Urinary bladder (tissue), 3 donors: ENCODE measurements at regions not wholly inside any gene's neighbourhood (a gene's known extent, or its start where the extent isn't known, plus 50 kb on each side); places are given as distances from the start of the nearest gene placed in this dataset.

Experiments
- DNase-seq: peaks from one replicate; pipeline ENCODE4 v3.0.0-alpha.2; 2015; ENCODE audit errors: extremely low spot score
- H3K27ac ChIP-seq: one replicate; pipeline ENCODE4 v1.5.1; 2013; ENCODE audit warnings: low read depth, mild to moderate bottlenecking, moderate library complexity
- H3K36me3 ChIP-seq: one replicate; pipeline ENCODE4 v1.6.1; 2013; ENCODE audit warnings: mild to moderate bottlenecking, moderate library complexity; ENCODE audit not compliant: insufficient read depth
- H3K4me1 ChIP-seq: one replicate; pipeline ENCODE4 v1.6.1; 2013; ENCODE audit warnings: mild to moderate bottlenecking, moderate library complexity; ENCODE audit not compliant: insufficient read depth
- H3K4me3 ChIP-seq: one replicate; pipeline ENCODE4 v1.5.1; 2013; ENCODE audit warnings: low read depth, low read length
- WGBS: extraction: QIAGEN DNeasy Blood & Tissue Kit; methylation state at CpG from one replicate; pipeline ENCODE4 v1.1.7; 2013; 5-methylcytosine and 5-hydroxymethylcytosine counted together
- donor health status: healthy with polysubstance abuse.
- donor health status: healthy.

DNA sequence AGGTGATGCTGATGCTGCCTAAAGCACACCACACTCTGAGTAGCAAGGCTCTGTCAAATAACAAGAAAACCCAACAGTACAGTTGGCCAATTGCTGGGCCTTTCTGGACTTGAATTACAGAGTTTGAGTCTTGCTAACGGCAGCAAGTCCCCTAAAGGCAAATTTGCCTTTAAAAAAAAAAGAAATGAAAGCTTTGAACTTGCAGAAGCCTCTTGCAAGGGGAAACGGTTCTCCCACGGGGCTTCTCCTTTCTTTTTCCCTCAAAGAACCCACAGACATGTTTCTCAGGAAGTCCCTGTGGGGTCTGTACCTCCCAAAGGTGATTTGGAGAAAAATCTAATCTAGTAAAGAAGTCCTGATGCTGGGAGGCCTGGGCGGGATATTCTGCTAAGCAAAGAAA is 191.3 kb upstream of the MYL2 start:
- Histone ChIP-seq H3K4me3 (no peak overlapping the region), H3K36me3 (no peaks in the 10 kb centered on the region), H3K27ac (no peak overlapping the region), H3K4me1 (no peaks in the 10 kb centered on the region)
- DNase-seq: no peak
- 54% methylated on average over 4 of the region's 4 CpGs for WGBS

DNA sequence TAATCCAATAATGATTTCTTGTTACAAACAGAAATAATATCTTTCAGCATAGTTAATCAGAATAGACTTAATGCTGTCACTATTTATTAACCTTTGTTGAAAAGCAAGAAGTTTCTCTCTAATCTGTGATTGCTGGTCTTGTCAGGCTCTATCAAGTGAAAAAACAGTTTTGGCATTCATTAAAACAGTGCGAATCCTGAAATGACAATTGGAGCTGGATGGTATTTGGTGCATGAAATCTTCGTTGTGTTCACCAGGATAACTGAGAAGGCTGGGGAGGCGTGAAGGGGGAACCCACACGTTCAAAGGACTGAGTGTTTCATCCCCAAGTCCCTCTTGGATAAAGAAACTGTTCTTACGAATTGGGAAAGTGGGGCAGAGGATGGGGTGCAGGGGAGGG is 190.2 kb upstream of the MYL2 start:
- no peaks in the 10 kb centered on the region for H3K36me3 ChIP-seq
- H3K4me1 ChIP-seq: no peaks in the 10 kb centered on the region
- WGBS: 71% methylated on average over 5 of the region's 5 CpGs
- no peak for DNase-seq
- H3K27ac ChIP-seq: no peak overlapping the region
- H3K4me3 ChIP-seq: no peak overlapping the region

DNA sequence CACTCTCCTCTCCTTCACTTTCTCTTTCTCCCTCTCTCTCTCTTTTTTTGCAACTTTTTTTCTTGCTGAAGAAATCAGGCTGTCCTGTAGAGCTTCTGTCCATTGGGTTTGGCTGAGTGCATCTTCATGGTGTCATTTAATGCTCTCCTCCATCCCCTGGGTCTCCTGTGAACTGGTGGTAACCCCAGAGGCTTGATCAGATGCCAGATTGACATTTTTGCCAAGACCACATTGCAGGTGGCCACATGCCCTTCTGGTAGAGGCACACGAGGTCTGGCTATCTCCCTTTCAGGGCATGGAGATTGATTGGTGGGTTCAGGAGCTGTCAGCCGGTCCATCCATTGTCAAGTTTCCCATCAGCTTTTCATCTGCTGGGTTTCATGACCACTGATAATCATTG is 188.3 kb upstream of the MYL2 start:
- H3K27ac ChIP-seq: no peak overlapping the region
- no peaks in the 10 kb centered on the region for H3K4me1 ChIP-seq
- no peak for DNase-seq
- H3K36me3 ChIP-seq: no peaks in the 10 kb centered on the region
- WGBS: 80% methylated on average over 2 of the region's 2 CpGs
- H3K4me3 ChIP-seq: no peak overlapping the region

DNA sequence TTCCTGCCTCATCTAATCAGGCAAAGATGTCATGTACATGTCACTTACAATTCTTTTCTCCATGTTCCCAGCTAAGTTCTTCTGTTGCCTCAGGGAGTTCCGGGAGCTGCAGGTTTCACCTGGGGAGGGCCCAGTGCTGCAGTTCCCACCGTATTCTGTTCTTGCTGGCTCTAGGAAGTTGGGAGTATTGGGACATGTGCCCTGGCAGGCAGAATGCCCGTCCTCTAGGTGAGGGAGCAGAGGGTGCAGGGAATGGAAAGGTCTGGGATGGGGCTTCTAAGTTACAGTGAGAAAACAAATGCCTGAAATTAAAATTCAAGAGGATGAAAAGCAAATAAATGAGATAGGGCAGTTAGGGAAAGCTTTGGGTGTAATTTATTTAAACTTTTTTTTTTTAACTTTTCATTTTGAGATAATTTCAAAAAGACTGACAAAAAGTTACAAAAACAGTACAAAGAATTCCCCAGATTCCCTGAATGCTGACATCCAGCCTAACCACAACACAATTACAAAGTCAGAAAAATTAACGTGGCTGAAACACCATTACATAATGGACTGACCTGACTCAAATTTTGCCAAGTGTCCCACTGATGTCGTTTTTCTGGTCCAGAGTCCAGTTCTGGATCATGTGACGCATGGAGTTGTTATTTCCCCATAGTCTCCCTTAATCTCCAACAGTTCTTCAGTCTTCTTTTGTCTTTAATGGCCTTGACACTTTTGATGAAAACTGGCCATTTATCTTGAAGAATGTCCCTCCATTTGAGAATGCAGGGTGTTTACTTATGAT is 187.2 kb upstream of the MYL2 start:
- DNase-seq: no peak
- 80% methylated on average over 6 of the region's 6 CpGs for WGBS
- no peaks in the 10 kb centered on the region for H3K4me1 ChIP-seq

DNA sequence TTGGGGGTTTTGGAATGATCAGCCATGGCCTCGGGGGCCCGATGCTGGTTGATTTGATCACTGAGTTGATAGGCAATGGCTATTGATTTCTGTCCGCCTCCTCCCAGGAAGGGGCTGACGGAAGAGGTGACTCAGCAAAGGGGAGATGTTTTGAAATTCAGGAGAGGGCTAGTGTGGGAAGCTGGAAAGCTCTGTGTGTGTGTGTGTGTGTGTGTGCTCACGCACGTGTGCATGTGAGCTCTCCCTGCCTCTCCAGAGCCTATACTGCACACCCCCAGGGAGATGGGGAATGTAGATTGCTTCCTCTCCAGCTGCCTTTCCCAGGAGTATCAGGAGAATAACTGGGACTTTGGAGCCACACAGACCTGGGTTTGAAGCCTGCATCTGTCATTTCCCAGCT is 184.9 kb upstream of the MYL2 start:
- no peak overlapping the region for H3K4me3 ChIP-seq
- H3K4me1 ChIP-seq: no peaks in the 10 kb centered on the region
- H3K27ac ChIP-seq: no peak overlapping the region
- H3K36me3 ChIP-seq: no peaks in the 10 kb centered on the region
- 75% methylated on average over 6 of the region's 6 CpGs for WGBS
- no peak for DNase-seq

More for the DNA sequence above, 187.2 kb upstream of the MYL2 start:
- no peaks in the 10 kb centered on the region for H3K36me3 ChIP-seq
- H3K27ac ChIP-seq: no peak overlapping the region
- no peak overlapping the region for H3K4me3 ChIP-seq

DNA sequence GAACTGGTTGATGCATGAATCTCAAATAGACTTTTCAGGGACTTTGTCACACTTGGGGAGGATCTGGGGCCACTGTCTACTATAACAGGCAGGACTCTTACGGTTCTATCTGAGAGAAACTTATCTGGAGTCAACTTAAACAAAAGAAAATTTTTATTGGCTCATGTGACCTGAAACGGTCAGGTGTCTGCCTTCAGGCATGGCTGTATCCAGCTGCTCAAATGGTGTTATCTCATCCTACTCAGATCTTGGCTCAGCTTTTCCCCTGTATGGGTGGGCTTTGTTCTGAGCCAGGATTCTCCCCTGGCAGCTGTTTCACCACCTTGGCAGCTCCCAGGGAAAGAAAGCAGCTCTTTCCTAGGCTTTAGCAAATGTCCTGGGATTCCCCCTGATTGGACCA is 183.2 kb upstream of the MYL2 start:
- no peak for DNase-seq
- 31% methylated on average over 2 of the region's 2 CpGs for WGBS
- Histone ChIP-seq H3K4me1 (no peaks in the 10 kb centered on the region), H3K27ac (no peak overlapping the region), H3K36me3 (no peaks in the 10 kb centered on the region), H3K4me3 (no peak overlapping the region)

DNA sequence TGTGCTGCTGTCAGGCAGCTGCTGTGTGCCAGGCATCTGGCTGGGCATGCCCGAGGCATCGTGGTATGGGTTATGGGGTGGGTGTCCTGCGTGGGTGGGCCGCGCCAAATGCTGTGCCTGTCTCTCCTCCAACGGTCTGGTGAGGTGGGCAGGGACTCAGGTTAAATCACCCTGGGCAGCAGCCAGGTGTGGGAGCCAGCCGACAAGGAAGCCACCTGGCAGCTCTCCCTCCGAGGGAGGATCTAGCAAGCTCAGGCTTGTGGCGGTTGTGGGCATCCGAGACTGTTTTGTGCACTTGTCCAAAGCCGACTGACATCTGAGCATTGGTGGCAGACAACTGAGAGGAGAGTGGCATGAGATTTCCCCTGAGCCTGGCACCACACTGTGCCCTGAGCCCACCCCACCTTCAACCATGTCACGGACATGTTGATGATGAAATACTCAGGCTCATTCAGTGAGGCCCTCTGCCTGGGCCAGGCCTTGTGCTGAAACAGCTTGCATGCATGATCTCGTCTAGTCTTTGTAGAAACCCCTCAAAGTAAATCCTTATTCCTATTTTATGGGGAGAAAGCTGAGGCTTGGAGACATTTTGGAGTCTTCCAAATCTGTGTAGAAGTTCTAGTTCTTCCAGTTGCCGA is 181.8 kb upstream of the MYL2 start:
- DNase-seq: no peak
- H3K27ac ChIP-seq: no peak overlapping the region
- no peaks in the 10 kb centered on the region for H3K36me3 ChIP-seq
- WGBS: 72% methylated on average over 14 of the region's 14 CpGs
- H3K4me3 ChIP-seq: no peak overlapping the region
- H3K4me1 ChIP-seq: no peaks in the 10 kb centered on the region

DNA sequence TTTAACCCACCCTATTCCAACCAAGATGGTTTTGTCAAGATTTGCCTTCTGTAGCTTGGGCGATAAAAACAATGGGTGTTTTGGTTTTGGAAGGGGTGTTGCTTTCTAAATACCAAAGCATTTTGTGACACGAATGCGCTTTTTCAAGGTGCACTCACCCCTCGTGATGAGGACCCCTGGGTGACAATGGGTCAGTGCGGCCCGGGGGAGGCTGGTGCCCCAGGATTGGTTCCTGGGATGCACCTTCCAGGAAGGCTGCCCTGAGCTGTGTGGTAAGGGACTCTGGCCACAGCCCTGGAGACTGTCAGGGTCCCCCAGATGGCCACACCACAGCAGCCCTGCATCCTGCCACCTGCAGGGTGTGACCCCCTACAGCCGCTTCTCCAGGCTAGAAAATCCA is 180.6 kb upstream of the MYL2 start:
- no peak for DNase-seq

DNA sequence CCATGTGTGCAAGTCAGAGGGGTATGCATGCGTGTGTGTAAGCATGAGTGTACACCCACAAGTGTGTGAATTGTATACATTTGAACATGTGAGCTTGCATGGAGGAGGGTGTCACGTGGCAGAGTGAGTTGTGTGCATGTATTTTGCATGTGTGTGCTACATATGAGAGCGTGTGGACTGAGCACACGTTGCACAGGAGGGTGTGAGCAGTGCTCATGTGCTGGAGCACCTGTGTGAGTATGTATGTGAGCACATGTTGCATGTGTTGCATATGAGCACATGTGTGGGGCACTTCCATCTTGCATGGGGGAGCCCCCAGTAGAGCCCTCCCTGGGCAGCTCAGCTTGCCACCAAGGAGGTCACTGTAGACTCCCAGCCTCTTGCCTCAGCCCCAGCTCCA is 180.2 kb upstream of the MYL2 start:
- Histone ChIP-seq H3K36me3 (no peaks in the 10 kb centered on the region), H3K4me3 (no peak overlapping the region), H3K27ac (no peak overlapping the region), H3K4me1 (no peaks in the 10 kb centered on the region)
- WGBS: 86% methylated on average over 4 of the region's 4 CpGs
- DNase-seq: no peak

More for the DNA sequence above, 180.6 kb upstream of the MYL2 start:
- H3K36me3 ChIP-seq: no peaks in the 10 kb centered on the region
- H3K4me1 ChIP-seq: no peaks in the 10 kb centered on the region
- H3K4me3 ChIP-seq: no peak overlapping the region
- no peak overlapping the region for H3K27ac ChIP-seq
- WGBS: 90% methylated on average over 7 of the region's 7 CpGs

DNA sequence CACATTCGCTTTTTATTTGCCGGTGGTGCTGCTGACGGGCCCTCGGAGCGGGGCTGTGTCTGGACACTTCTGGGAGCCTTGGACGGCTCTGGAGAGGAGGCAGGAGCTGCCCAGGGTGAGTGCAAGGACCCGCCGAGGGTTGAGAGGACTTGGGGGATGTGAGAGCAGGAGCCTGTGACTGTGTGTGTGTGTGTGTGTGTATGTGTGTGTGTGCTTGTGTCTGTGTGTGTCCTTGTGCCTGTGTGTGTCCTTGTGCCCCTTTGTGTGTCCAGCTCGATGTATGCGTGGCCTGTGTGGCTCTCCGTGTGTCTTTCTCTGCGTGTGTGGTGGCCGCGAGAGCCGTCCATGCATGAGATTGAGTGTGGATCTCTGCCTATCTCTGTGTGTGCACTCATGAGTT is 179.6 kb upstream of the MYL2 start:
- H3K27ac ChIP-seq: no peak overlapping the region
- no peaks in the 10 kb centered on the region for H3K36me3 ChIP-seq
- no peaks in the 10 kb centered on the region for H3K4me1 ChIP-seq
- H3K4me3 ChIP-seq: no peak overlapping the region
- no peak for DNase-seq
- WGBS: 90% methylated on average over 15 of the region's 15 CpGs

DNA sequence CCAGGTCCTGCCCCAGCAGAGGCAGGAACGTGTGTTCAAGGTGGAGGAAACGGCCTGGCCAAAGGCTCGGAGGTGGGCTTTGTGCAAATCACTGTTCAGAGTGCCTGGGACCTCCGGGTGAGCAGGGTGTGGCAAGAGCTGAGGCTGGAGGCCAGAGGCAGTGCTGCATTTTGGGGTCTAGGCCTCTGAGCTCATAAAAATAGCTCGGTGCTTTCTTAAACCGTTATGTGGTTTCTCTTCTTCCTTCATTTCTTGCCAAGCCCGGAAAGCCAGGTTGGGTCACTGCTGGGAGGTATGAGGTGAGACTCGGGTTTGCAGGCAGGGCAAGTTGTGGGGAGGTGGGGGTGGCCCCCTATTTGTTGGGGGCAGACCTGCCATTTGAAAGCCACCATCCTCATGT is 178.8 kb upstream of the MYL2 start:
- DNase-seq: no peak
- 62% methylated on average over 8 of the region's 8 CpGs for WGBS
- H3K36me3 ChIP-seq: no peaks in the 10 kb centered on the region
- H3K4me1 ChIP-seq: no peaks in the 10 kb centered on the region
- H3K27ac ChIP-seq: no peak overlapping the region
- H3K4me3 ChIP-seq: no peak overlapping the region

DNA sequence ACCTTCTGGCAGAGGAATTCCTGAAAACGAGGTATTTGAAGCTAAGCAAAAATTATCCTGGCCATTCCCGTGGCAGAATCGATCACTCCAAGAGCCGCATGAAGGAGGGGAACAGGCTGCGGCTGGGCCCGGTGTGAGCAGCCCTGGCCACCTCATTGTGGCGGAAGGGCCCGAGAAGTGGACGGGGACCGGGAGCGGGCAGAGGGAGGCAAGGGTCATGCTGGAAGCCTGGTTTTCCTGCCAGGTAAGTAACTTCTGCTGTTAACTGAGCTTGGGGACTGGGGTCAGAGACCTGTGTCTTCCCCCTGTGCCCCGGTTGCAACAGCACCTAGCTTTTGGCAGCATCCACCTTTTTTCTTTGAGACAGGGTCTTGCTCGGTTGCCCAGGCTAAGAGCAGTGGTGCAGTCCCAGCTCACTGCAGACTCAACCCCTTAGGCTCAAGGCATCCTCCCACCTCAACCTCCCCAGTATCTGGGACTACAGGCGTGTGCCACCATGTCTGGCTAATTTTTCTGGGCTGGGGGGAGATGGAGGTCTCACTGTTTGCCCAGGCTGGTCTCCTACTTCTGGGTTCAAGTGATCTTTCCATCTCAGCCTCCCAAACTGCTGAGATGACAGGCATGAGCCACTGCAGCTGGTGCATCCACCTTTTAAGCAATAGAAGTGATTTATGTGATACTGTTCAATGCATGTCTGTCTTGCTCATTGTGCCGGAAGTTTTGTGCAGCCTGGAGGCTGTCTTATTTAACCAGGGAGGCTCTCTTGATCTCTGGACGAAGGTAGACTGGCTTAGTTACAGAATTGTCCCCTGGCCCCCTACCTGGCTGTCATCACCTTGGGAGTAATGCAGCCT is 174.0 kb upstream of the MYL2 start:
- Histone ChIP-seq H3K4me3 (no peak overlapping the region), H3K36me3 (no peaks in the 10 kb centered on the region), H3K27ac (no peak overlapping the region), H3K4me1 (no peaks in the 10 kb centered on the region)
- no peak for DNase-seq
- 82% methylated on average over 16 of the region's 16 CpGs for WGBS

DNA sequence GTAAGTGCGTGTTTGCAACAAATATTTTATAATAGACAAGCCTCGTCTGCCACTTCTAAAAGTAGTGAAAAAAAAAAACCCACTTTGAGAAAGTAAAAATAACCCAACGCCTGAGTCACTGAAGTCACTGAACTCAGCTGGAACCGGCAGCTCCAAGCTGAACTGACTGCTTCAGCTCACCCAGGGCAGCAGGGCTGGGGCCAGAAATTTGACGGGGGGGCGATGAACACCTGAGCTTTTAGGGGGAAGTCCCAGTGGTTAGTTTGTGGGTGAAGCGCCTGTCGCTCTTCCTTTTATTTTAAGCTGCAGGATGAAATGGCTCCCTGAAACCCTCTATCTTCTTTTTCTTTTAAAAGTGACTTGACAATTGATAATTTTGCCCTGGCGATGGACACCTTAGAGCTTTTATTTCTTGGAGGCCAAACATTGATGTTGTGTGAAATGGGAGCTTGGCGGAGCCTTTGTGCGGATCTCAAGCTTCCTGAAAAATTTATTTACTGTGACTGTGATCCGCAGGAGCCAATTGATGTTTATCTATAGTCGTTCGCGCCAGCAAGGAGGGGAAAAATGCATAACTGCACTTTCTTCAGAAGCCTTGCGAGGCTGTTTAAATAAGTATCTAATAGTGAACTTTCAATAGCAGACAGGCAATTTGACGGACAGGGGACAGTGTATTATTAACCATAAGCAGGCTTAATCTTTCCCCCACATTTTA is 173.2 kb upstream of the MYL2 start:
- DNase-seq: no peak
- H3K4me1 ChIP-seq: no peaks in the 10 kb centered on the region
- no peak overlapping the region for H3K4me3 ChIP-seq
- no peak overlapping the region for H3K27ac ChIP-seq
- 49% methylated on average over 17 of the region's 17 CpGs for WGBS
- no peaks in the 10 kb centered on the region for H3K36me3 ChIP-seq
